GM21390 (cell line): ENCODE measurements at regions not wholly inside any gene's neighbourhood (a gene's known extent, or its start where the extent isn't known, plus 50 kb on each side); places are given as distances from the start of the nearest gene placed in this dataset.
A peak's percentile ranks its signal among the peaks of the same experiment; 100 is the strongest.

Source experiments
- ATAC-seq: cut with Tn5 transposase; IDR thresholded peaks from one replicate; pipeline ENCODE4 v1.9.1; 2021; ENCODE audit not compliant: unreplicated experiment

DNA sequence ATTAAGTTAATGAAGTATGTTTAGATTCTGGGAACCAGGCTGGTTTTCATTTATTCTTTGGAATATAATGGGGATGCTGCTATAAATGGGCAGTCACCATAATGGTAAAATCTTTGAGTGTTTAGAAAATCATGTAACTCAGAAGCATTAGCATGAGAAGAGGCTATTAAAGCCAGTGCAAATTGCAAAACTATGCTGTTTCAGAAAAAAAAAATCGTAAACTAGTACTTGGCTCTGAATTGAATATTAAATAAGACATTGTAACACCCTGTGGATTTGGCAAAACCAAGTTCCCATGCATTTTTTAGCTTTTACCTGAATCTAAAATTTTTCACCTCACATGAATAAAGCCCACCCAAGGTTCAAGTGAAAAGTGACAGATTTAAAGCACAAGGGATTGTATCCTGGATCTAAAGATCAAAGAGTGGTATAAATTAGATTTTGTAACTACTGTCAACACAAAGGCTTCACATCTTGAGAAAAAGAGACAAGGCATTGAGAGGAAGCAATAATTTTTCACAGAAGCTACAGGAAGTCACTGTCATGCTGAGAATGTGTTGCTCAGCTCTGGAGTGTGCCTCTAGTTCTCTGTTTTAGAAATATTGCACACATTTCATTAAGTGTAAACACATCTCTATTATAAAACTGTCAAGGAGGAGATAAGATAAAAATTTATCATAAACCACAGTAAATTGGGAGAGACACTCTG, 142.2 kb downstream of the ABCA8 start:
- no peak for ATAC-seq

DNA sequence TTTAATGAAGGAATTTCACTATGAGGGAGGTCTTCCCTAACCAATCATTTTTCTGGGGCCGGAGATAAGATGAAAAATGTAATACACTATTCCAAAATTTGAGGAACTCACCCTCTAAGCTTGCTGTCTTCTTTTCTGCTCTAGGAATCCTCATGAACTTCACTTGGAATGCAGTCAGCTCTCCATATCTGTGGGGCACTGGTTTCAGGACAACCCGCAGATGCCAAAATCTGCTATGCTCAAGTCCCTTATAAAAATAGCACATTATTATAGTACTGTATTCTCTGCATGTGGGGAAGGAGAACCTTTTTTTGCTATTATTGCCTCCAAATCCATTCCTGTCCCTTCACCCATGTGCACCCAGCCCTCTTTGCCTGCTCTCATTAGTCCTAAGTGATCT, 146.0 kb downstream of the ABCA8 start:
- no peak for ATAC-seq

DNA sequence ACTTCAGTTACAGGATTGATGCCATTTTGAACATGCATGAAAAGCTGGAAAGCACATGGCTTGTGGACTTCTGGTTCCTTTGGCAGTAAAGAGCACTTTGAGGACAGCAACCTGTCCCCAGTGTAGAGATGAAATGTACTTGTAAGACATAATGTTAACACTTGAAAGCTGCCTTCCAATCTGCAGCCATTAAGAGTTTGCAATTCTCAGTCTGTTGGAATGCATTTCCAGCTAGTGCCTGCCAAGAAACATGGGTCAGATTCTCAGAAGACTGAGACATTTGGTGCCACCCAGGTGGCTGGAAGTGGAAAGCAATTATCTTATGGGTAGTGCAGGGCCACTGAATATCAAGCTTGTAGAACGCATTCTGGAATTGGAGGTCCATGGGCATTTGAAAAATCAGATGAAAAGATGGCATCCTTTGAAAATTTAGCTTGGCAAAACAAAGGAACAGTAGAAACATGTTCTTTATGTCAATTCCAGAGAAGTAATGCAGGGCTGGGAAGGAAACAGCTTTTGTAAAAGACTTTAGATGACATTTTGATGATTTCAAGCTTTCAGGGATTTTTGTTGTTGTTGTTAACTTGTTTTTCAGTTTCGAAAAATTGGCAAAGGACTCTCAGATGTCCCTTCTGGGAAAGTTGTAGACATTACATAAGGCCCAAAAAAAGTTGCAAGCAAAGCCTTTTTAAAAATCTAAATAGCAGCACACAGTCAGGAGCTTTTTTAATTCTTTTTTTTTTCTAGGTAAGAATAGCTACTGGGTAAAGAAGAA, 147.0 kb downstream of the ABCA8 start:
- no peak for ATAC-seq

DNA sequence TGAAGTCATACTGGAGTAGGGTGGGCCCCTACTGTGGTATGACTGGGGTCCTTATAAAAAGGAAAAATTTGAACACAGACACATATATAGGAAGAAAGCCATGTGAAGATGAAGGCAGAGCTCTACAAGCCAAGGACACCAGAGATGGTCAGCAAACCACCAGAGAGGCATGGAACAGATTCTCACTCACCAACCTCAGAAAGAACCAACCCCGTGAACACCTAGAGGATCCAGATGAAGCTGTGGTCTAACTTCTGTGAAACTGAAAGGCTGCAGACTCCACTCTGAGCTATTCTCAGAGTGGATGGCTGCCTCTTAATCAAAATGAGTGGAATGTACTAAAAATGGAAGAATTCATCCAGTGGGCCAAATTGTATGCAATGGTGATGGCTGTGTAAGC, 149.6 kb downstream of the ABCA8 start:
- ATAC-seq, result no peak

DNA sequence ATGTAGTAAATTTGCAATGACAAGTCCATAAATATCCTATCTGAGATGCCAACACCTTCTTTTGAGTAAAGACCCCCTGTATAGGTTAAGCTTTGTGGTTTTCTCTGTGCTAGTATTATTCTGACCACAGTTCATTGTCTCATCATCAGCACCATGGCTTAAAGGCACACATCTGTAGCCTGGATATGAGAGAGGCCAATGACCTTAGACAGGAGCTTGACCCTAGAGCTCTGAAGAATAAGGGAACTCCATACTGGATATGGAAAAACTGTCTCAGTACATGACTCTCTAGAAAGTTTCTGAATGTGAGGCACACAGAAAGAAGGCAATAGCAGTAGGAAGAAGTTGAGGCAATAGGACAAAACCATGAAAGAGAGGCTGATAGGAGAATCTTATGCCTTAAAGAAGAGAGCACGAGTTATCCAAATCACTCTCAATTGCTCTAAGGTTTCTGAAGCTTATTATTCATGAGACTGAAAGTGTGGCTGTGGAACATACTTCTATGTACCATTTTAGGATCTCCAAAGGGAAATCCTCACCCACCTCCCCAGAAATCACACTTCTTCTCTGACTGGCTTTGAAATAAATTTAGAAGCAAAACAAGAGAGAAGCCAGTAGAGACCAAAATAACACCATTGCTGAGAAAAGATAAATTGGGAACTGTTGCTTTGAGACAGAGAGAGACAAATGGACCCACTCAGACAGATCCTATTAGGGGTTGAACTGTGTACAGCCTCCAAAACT, 150.2 kb downstream of the ABCA8 start:
- no peak for ATAC-seq

DNA sequence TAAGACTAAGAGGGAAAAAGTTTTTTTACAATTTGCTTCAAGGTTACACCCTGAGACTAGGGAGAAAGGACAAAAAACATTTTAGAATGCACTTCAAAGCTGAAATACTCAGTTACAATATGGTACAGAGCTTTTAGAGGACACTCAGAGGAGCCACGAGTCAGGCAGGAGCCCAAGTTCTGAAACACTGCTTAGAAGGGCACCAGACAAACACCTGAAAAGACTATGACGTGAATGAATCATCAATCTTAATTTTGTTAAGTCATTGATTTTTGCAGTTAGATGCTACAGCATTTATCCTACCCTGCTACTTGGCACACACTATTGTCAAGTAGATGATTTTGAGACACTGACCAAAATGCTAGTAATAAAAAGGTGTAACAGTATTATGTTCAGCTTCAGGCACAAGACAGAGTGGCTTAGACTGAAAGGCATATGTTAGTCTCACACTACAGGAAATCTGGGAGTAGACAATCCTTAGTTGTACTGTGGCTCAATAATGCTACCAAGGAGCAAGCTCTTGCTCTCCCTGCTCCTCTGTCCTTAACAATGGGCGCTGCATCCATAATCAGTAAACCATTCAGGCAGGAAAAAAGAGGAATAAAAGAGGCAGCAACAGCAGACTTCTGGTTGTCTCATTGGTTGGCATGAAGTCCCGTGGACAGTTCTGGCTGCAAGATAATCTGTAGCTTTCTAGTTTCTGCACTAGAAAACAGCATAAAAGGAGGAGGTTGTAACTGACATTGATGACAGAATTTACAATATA, 151.8 kb downstream of the ABCA8 start:
- ATAC-seq, result no peak

DNA sequence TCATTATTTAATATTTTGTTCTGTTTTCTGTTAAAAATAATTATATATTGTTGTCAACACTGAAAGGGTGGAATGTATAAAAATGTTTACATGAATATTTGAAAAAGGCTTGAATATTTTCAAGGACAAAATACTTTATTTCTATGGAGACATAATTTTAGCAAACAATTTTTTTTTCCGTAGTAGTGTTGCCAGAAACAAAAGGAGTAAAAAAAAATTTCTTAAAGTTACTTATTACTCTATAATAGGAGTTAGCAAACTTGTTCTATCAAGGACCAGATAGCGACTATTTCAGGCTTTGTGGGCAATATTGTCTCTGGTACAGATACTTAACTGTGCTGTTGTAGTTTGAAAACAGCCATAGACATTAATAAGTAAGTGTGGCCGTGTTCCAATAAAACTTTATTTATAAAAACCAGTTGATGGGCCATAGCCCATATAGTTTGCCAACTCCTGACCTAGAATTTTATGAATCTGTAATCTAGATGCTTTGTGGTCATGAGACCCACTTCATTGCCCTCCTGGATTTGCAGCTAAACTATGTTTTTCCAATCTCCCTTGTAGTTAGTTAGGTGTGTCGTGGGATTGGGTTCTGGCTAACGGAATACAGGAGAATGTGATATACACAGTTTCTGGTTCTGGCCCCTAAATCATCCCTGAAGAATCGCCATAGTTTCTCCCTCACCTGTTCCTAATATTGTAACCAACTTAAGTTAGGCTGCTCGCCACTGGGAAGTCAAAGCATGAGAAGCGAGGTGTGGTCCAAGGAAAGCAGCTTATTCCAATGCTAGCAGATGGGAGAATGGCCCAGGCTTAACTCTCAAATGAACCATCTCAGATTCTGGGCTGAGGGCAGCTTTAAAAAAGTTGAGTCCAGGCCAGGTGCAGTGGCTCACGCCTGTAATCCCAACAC, 153.6 kb downstream of the ABCA8 start:
- ATAC-seq, result no peak

DNA sequence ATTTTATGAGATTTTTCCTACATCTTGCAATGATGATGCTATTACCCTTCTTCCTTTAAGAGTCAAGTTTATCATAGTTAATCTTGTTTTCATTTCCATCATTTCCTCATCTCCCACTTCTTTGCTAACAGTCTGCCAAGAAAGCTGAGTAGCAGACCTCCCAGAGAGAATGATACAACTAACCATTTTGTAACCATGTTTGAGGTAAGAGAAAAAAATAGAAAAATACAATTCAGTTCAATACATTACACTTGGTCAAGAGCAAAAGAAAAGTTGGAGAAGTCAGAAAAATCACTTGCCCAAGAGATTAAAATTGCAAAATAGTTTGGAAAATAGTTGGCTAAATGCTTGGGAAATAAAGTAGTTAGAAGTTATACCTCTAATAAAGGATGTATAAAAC, 154.4 kb downstream of the ABCA8 start:
- no peak for ATAC-seq

DNA sequence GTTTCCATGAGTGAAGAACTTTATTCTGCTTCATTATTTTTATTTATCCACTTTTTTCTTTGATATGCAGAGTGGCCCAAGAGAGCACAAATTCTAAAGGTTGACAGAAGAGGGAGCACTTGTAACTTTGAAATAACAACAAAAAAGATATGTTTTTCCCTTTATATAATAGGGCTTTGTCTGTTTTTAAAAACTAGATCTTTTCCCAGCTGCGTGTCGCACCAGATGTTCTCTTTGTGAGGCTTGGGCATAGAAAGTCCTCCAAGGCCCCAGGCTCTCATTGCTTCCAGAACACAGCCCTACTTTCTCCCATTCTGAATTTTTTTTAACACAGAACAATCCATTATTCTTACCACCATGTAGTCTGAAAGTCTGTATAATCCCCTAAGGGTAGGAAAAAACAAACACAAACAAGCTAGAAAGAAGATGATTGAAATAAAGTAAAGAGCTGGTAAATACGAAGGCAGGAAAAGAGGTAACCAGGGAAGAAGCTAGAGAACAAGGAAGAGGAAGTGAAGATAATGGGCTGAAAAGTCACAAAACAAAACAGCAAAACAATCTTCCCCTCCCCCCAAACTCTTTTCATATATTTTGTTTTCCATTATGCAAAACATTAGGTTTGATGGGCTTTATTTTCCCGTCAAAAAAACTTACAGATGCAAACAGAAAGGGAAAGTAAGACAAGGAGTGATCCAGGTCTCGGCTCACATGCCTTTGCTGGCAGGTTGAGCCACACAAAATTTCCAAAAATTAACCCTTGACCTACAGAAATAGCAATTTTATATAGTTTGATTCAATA, 160.4 kb downstream of the ABCA8 start:
- peak; percentile 56 for ATAC-seq

DNA sequence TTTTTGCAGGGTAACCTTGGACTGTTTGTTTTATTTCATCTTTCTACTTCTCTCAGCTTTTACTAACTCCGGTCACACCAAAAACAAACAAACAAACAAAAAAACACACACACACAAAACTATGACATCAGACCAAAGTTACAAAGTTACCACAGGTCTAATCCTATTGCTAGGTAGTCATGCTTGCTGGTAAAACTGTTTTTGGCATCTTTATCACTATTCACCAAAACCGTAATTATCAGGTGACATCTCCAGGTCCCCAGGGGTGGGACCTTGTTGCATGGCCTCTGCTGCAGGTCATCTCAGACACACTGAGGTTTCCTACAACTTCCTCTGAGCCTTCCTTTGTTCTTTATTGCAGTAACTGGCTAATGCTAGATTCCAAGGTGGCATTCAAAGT, 162.3 kb downstream of the ABCA8 start:
- ATAC-seq, result no peak

DNA sequence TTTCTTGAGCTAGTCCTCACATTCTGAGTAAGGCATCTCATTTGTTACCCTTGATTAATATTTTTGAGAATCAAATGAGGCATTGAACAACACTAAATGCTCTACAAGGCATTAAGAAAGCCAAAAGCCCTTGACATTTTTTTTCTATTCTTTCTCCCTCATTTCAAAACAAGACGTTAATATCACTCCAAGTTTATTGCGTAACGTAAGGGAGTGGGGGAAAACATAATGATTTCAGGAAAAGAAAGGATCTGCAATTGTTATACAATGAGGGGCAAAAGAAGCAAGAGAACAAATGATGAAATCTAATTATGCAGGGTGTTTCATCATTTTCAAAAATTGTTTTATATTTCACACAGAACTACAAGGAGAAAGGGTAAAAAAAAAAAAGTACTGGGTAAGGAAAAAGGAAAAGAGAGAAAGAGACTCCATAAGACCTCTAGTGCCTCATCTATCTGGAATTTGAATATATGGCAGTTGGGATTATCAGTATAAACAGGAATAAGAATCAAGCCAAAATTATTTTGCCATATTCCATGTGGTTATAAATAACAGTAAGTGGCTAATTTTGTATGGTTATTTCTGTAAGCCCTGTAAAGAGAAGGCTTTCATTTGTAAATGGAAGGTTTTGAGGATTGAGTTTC, 163.0 kb downstream of the ABCA8 start:
- no peak for ATAC-seq

DNA sequence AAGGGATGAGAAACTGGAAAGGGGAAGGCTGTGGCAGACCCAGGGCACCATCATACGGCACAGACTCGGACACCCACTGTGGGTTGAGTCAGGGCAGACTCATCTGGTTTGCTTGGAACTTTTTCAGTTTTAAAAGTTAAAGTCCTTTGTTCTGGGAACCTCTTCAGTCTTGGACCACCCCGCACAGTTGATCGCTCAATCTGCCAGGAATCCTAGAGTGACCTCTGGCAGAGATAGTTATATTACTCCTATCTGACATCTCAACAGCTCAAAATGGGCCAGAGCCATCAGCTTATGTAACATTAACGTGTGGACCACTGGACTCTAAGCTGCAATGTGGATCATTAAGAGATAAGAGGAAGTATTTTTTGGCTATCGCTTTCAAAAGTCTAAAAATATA, 164.3 kb downstream of the ABCA8 start:
- no peak for ATAC-seq

DNA sequence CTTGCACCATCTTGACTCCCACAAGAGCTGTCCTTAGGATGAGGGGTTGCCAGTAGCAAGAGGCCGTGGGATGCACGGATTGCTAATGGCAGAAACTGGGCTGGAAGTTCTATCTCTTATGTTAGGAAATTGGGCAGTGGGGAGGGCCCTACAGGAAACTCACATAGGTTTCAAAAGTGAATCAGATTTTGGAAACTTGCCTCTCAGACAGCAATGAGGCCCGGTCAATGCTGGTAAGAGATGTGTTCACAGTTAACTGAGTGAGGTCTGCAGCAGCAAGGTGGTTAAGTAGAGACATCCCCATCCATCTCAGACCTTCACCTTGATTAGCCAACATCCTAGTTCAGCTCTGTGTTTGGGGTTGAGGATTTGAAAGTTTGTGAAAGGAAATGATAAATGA, 164.7 kb downstream of the ABCA8 start:
- no peak for ATAC-seq

DNA sequence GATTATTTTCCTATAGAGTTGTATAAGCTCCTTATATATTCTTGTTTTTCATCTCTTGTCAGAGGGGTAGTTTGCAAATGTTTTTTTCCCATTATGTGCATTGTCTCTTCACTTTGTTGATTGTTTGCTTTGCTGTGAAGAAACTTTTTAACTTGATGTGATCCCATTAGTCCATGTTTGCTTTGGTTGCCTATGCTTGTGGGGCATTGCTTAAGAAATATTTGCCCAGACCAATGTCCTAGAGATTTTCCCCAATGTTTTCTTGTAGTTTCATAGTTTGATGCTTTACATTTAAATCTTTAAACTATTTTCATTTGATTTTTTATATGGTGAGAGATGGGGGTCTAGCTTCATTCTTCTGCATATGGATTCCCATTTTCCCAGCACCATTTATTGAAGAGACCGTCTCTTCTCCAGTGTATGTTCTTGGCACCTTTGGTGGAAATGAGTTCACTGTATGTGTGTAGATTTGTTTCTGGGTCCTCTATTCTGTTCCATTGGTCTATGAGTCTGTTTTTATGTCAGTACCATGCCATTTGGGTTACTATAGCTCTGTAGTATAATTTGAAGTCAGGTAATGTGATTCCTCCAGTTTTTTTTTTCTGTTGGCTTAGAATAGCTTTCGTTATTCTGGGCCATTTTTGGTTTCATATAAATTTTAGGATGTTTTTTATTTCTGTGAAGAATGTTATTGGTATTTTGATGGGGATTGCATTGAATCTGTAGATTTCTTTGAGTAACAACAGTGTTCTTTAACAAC, 165.8 kb downstream of the ABCA8 start:
- ATAC-seq, result no peak

DNA sequence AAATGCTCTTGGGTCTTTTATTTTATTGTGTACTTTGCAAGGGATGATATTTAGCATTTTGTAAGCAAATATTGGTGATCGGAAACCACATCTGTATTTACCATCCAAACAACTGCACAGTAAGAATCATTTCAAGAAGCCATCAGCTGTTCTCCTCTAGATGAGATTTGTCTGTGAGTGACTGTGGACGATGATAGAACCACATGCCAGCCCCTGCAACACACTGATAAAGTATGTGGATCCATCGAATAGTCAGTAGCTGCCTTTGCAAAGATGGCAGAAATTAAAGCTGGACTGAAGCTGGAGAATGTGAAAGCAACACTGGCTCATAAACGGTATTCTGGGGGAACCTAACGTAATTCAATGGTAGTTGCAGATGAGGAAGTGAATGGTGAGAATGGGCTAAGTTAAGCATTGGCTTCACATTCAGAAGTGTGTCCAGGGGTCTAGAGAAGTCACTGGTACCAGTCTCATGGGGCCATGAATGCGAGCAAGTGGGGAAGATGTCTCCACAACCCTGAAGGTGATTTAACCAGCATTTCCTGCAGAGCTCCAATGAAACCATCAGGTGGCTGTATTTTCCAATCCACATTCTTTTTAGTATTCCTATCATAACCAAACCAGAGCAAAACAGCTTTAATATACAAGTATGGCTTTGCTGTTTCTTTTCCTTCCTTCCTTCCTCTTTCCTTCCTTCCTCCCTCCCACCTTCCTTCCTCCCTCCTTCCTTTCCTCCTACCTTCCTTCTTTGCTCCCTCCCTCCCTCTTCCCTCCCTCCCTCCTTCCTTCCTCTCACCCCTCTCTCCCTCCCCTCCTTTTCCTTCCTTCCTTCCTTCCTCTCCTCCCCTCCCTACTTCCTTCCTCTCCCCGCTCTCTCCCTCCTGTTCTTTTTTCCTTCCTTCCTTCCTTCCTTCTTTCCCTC, 169.4 kb downstream of the ABCA8 start:
- ATAC-seq, result no peak

DNA sequence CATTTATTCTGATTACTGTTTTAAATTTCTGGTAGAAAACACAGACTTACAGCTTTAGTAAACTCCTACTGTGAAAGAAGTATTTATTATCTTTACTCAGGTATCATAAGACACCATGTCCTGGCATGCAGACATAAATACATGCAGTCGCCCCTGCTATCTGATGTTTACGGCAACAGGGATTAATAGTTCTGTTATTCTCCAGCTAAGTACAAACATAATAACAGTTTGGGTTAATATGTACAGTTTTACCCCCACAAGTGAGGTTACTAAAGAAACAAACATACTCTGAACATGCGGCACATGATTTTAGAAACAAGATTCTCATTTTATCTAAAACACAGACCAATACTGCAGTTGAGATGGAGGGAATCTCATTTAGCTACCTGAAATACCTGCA, 170.8 kb downstream of the ABCA8 start:
- no peak for ATAC-seq

DNA sequence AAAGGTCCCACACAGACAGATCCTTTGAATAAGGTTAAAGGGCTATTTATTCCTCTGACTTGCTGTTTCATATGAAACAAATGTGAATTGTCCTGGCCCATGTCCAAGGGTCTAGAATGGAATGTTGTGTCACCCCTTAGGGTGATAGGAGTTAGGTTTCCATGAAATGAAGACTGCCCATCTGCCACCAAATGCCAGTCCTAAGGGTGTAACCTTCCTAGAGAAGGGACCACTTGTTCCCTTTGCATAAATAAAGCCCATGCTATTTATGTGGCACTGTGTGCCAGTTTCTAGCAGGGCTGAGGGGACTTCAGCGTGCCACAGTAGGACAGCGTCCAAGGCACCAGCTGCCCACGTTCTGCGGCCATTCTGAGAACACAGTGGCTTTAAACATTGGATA, 171.3 kb downstream of the ABCA8 start:
- ATAC-seq, result no peak
